GM18505 (cell line): ENCODE measurements at regions not wholly inside any gene's neighbourhood (a gene's known extent, or its start where the extent isn't known, plus 50 kb on each side); places are given as distances from the start of the nearest gene placed in this dataset.
"Not testable (repeated sequence)": the region's sequence is repeated elsewhere in the genome, so short reads cannot be mapped to it uniquely, and the experiment has no call there.

Experiments used
- ATAC-seq: cut with Tn5 transposase; IDR thresholded peaks from one replicate; pipeline ENCODE4 v1.9.1; 2021; ENCODE audit not compliant: unreplicated experiment
- POLR2A ChIP-seq: IDR thresholded peaks from 4 replicates; pipeline ENCODE4 v1.6.1; 2011; ENCODE audit warnings: borderline replicate concordance; ENCODE audit not compliant: insufficient read depth, insufficient read length; ENCODE audit errors: extremely low read depth

DNA sequence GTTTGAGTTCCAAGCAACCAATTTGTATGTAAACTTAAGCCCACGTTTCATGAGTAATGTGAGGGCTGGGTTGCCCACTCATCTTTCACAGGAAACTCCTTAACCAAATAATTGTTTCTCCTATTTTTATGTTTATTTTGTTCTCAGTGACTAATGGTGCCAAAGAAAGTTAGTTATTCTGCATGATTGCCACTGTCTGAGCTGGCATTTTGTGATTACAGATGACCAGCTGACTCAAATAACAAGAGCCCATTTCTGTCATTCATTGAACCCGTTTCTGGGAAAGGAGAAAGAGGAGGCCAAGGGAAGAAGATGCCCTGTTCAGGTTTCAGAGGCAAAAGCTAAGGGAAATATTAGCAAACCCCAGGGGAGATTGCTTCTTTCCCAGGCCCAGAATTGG lies 186.9 kb upstream of the MYO3A start:
- ATAC-seq = no peak
- TF ChIP-seq POLR2A = no peak

DNA sequence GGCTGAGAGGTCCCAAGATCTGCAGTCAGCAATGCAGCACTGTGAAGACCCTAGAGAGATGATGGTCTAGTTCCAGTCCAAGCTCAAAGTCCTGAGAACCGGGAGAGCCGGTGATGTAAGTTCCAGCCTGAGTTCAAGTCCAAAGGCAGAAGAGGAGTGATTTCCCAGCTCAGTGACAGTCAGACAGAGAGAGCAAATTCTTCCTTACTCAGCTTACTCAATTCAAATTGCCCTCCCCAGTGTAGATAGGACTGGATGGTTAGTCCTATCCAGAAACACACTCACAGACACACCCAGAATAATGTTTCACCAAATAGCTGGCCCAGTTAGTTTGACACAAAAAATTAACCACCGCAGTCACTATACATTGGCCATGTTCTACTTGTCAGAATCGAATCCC lies 185.5 kb upstream of the MYO3A start:
- TF ChIP-seq POLR2A = no peak
- no peak for ATAC-seq

DNA sequence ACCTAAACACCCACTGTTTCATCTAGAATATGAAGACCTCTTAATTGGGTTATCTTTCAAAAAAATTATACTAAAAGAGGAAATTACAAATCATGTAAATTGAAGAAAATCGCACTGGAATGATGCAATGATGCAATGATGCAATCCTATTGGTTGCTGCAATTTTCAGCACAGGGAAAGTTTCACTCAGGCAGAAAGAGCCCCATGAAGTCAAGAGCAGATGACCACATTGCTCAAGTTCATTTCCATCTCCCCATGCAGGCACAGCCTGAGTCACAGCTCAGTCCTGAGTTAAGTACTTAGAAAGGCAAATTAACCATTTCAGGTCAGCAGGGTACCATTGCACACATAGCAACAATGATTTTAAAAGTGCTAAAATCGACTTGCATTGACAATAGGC lies 180.3 kb upstream of the MYO3A start:
- ATAC-seq = no peak
- TF ChIP-seq POLR2A = no peak

DNA sequence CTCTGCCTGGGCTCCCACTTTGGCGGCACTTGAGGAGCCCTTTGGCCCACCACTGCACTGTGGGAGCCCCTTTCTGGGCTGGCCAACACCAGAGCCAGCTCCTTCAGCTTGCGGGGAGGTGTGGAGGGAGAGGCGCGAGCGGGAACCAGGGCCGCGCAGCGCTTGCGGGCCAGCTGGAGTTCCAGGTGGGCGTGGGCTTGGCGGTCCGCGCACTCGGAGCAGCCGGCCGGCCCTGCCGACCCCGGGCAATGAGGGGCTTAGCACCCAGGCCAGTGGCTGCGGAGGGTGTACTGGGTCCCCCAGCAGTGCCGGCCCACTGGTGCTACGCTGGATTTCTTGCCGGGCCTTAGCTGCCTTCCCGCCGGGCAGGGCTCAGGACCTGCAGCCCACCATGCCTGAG lies 178.2 kb upstream of the MYO3A start:
- ATAC-seq = not testable (repeated sequence)

DNA sequence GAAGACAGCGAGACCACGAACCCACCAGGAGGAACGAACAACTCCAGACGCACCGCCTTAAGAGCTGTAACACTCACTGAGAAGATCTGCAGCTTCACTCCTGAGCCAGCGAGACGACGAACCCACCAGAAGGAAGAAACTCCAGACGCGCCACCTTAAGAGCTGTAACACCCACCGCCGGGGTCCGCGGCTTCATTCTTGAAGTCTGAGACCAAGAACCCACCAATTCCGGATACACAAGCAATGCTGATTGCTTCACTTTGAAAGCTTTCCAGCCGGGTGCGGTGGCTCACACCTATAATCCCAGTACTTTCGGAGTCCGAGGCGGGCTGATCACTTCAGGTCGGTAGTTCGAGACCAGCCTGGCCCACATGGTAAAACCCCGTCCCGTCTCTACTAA lies 177.2 kb upstream of the MYO3A start:
- ATAC-seq = no peak
- TF ChIP-seq POLR2A = no peak

DNA sequence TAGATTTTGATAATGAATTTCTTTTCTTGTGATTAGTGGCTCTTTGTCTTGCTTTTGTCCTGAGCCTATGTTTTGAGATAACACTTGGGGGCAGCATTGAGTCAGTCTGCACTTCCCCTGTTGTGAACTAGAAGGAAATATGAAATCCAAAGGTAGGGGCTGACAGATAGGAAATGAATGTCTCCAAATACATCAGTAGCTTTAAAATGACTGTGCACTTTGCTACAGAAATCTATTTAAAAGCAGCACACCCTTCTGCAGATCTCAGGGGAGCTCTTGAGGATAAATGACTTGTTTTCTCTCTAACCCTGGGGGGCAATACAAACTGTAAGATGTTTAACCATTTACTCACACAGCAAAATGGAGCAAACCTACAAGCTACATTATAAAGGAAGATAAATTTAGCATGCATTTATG lies 176.0 kb upstream of the MYO3A start:
- ATAC-seq = no peak
- TF ChIP-seq POLR2A = no peak

DNA sequence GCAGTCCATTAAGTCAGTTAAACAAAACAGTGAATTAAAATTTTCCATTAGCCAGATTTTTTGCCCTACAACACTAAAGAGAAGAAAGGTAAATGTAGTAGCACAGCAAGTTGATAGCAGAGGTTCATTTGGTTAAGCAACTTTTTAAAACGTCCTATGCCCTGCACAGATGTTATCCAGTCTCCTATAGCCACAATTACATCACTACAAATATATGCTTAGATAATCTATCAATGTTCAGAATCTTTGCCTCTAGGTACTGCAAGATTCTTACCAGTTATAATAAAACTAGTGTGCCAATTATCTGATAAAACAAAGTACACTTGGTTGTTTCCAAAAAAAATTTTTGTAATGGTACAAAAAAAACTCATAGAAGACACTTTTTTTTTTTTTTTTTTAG lies 175.5 kb upstream of the MYO3A start:
- TF ChIP-seq POLR2A = no peak
- ATAC-seq = no peak

DNA sequence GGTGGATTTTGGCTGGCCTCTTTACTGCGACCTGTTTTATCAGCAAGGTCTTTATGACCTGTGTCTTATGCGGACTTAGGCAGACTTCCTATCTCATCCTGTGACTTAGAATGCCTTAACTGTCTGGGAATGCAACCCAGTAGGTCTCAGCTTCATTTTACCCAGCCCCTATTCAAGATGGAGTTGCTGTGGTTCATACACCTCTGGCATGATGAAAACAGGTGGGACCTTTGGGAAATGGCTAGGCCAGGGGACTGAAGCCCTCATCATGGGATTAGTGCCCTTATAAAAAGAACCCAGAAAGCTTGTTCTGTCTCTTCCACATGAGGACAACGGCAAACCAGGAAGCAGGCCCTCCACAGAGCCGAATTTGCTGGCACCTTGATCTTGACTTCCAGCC lies 172.1 kb upstream of the MYO3A start:
- ATAC-seq = no peak
- no peak for TF ChIP-seq POLR2A

DNA sequence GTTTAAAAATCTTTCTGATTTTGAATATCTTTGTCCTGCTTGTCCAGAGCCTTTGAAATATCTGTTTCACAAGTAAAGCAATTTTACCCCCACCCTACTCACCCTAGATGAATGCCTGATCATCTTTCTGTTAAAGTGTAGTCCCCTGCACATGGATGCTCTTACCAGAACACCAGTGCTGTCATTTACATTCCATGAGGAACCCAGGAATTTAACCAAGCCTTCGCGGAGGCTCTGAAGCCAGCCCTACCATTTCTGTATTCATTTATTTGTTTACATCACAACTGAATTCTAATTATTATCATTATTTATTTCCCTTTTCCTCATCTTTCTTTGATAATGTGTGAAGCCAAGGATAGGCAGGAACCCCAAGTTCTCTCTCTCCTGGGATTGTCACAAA lies 167.8 kb upstream of the MYO3A start:
- ATAC-seq = no peak
- TF ChIP-seq POLR2A = no peak

DNA sequence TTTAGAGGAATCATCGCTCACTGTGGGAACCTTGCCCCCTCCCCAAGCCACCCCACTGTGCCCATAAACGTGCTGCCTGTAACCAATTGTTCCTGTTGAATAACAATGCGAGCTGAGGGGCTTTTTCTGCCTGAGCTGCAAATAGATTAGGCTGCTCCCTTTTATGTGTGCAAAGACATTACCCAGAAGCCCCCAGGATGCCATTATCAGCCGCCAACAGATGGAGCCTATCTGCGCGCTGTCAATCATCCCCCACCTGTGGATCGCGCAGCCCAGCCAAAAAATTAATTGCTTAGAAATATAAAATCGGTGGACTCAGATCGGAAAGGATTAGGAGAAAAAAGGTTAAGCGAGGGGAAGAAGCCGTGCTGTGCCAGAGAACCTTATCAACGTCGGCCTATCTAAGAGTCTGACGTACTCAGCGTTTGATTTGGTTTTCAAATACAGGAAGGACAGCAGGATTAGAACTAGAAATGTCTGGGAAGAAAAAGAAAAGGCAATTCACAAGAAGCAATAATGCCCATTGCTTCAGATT lies 167.3 kb upstream of the MYO3A start:
- ATAC-seq = no peak
- TF ChIP-seq POLR2A = no peak

DNA sequence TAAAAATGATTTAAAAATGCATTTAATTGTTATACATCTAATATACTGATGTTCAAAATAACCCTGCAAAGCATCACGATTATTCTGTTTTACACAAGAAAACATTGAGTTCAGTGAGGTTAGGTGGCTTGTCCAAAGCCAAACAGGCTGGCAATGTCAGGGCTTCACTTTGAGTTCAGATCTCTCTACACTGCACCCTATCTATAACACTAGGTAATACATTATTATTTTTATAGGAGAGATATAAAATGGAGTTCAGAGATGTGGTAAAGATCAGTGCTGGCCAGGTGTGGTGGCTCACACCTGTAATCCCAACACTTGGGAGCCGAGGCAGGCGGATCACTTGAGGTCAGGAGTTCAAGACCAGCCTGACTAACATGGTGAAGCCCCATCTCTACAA lies 165.9 kb upstream of the MYO3A start:
- no peak for TF ChIP-seq POLR2A

DNA sequence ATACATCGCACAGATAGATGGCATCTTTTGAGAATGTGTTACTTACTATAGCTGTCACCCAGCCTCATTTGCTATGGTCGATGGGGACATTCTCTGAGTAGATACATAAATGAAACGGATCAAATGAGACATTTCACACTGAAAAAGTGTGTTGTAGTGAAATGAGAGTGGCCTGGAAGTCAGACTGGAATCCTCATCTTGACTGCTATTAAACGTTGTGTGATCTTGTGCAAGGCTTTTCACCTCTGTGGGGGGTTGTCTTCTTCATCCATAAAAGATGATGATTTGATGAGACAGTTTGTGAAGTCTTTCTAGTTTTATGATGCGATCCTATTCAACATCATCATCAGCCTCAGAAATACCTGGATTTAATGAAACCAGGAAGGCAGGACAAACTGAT lies 155.4 kb upstream of the MYO3A start:
- ATAC-seq = no peak
- no peak for TF ChIP-seq POLR2A

More for the DNA sequence above, 165.9 kb upstream of the MYO3A start:
- no peak for ATAC-seq

DNA sequence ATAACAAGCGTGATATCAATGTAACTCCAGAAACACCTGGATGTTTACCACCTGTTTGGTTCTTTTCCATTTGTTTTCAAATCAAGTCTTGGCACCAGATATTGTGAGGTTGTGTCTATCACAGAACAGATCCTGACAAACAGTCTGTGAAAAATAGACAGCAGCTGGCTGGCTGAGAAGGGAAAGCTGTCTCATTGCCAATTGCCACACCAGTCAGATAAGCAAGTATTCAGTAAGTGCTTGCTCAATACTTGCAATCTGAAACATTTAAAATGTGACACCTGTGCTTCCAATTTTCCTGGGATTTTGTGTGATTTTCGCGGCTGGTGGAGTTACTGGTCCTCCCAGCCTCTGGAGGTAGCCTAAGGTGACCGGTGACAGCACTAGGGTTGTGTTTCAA lies 147.9 kb upstream of the MYO3A start:
- TF ChIP-seq POLR2A = no peak
- no peak for ATAC-seq

DNA sequence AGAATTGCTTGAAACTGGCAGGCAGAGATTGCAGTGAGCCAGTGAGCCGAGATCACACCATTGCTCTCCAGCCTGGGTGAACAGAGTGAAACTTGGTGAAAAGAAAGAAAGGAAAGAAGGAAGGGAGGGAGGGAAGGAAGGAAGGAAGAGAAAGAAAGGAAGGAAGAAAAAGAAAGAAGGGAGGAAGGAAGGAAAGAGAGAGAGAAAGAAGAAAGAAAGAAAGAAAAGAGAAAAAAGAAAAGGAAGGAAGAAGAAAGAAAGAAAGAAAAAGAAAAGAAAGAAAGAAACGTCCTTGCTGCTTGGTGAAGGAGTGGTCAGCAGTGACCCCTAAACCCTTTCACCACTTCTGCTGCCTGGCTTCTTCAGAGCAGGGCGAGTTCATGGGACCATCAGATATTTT lies 147.1 kb upstream of the MYO3A start:
- ATAC-seq = no peak
- no peak for TF ChIP-seq POLR2A

DNA sequence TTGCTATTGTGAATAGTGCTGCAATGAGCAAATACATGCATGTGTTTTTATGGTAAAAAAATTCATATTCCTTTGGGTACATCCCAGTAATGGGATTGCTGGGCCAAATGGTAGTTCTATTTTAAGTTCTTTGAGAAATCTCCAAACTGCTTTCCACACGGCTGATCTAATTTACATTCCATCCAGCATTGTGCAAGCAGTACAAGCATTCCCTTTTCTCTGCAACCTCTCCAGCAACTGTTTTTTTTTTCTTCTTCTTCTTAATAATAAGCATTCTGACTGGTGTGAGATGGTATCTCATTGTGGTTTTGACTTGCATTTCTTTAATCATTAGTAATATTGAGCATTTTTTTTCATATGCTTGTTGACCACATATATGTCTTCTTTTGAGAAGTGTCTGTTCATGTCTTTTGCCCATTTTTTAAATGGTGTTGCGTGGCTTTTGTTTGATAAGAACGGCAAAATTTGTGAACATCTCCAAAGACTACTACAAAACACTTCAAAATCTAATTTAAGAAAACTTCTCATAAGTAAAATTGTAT lies 136.1 kb upstream of the MYO3A start:
- TF ChIP-seq POLR2A = no peak
- no peak for ATAC-seq
